Psoas muscle (tissue), 7 donors: ENCODE measurements at regions not wholly inside any gene's neighbourhood (a gene's known extent, or its start where the extent isn't known, plus 50 kb on each side); places are given as distances from the start of the nearest gene placed in this dataset.
A peak's percentile ranks its signal among the peaks of the same experiment; 100 is the strongest.

Experiments used
- ATAC-seq, 4 donors: fragments of 200-7000 bp; cut with Tn5 transposase; one replicate each; pipeline ENCODE4 v1.9.1; 2020; ENCODE audit warnings: moderate library complexity in 3 of 4, mild to moderate bottlenecking in 2 of 4
- DNase-seq, 2 donors: peaks; one replicate each; pipeline ENCODE4 v3.0.0-alpha.2; 2020
- H3K27ac ChIP-seq: fragments of 200-600 bp; one replicate; pipeline ENCODE4 v1.8.0; 2022
- H3K27me3 ChIP-seq, 3 donors: fragments of 200-600 bp in 1 of 3; one replicate each; pipeline versions ENCODE4 v1.6.1 to v1.8.0; 2013 to 2022; ENCODE audit warnings: low read length in 2 of 3, mild to moderate bottlenecking in 2 of 3, moderate library complexity in 1 of 3; ENCODE audit not compliant: insufficient read depth in 3 of 3
- H3K36me3 ChIP-seq, 2 donors: fragments of 200-600 bp in 1 of 2; one replicate each; pipeline versions ENCODE4 v1.6.1 to v1.8.0; 2013 to 2022; ENCODE audit warnings: low read depth in 1 of 2, mild to moderate bottlenecking in 1 of 2, moderate library complexity in 1 of 2; ENCODE audit not compliant: insufficient read depth in 1 of 2
- H3K4me1 ChIP-seq: fragments of 200-600 bp; one replicate; pipeline ENCODE4 v1.8.0; 2022
- H3K4me3 ChIP-seq: fragments of 200-600 bp; one replicate; pipeline ENCODE4 v1.8.0; 2022; ENCODE audit warnings: mild to moderate bottlenecking
- H3K9me3 ChIP-seq: fragments of 200-600 bp; one replicate; pipeline ENCODE4 v1.8.0; 2022
- WGBS, 3 donors: extraction: QIAGEN DNeasy Blood & Tissue Kit; methylation state at CpG; one replicate each; pipeline versions ENCODE4 v1.1.6 to v1.1.7; 2013; 5-methylcytosine and 5-hydroxymethylcytosine counted together
- intact Hi-C, 2 donors: fragments of 100-400 bp; cut with DNase I; formaldehyde crosslinking; loops; one replicate each; pipeline versions ENCODE4 v1.11.0 to v1.14.2; 2022
- TF ChIP-seq, protein P1 (sequence below): fragments of 200-600 bp; IDR thresholded peaks from one replicate; pipeline ENCODE4 v1.8.0; 2022; ENCODE audit warnings: antibody characterized with exemption
- donor health status: healthy with polysubstance abuse.
- donor health status: DM: no; HTN: no; CAD: no; lungs with moderate emphysema.
- donor health status: Bipolar disorder and iron deficiency.
- donor health status: healthy.
- donor health status: DM: yes; HTN: yes; CAD: no.
- donor health status: DM: no; HTN: no; CAD: no.
- donor health status: DM: yes; HTN: yes; CAD: no.

DNA sequence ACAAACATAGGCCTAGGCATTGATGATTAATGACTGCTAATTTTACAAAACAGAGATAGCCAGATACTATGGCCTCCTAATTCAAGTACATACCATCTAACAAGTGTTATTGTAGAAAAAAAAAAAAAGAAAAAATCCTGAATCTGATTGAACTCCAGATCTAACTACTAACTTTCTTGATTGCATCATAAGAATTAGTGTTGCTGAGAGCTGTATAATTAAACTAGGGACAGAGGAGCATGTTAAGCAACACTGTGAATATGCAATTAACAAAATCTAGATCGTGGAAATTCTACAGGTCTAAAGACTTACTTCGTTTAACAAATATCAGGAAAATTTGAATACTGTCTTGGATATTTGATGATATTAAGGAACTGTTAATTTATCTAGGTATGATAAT, 208.3 kb upstream of the ZNF608 start:
- intact Hi-C loops: no loop called here
- no peak for ATAC-seq
- no peaks in the 10 kb centered on the region for H3K27me3 ChIP-seq
- 96 to 100% (median 97%) methylated on average over 2 of the region's 2 CpGs for WGBS, 3 donors
- H3K36me3 ChIP-seq: no peaks in the 10 kb centered on the region
- TF ChIP-seq, protein P1, sequence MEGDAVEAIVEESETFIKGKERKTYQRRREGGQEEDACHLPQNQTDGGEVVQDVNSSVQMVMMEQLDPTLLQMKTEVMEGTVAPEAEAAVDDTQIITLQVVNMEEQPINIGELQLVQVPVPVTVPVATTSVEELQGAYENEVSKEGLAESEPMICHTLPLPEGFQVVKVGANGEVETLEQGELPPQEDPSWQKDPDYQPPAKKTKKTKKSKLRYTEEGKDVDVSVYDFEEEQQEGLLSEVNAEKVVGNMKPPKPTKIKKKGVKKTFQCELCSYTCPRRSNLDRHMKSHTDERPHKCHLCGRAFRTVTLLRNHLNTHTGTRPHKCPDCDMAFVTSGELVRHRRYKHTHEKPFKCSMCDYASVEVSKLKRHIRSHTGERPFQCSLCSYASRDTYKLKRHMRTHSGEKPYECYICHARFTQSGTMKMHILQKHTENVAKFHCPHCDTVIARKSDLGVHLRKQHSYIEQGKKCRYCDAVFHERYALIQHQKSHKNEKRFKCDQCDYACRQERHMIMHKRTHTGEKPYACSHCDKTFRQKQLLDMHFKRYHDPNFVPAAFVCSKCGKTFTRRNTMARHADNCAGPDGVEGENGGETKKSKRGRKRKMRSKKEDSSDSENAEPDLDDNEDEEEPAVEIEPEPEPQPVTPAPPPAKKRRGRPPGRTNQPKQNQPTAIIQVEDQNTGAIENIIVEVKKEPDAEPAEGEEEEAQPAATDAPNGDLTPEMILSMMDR: no peak
- H3K9me3 ChIP-seq: no peaks in the 10 kb centered on the region
- no peak overlapping the region for H3K27ac ChIP-seq
- DNase-seq: no peak
- H3K4me3 ChIP-seq: no peak overlapping the region
- H3K4me1 ChIP-seq: peaks cover 9% of the 10 kb centered on the region

DNA sequence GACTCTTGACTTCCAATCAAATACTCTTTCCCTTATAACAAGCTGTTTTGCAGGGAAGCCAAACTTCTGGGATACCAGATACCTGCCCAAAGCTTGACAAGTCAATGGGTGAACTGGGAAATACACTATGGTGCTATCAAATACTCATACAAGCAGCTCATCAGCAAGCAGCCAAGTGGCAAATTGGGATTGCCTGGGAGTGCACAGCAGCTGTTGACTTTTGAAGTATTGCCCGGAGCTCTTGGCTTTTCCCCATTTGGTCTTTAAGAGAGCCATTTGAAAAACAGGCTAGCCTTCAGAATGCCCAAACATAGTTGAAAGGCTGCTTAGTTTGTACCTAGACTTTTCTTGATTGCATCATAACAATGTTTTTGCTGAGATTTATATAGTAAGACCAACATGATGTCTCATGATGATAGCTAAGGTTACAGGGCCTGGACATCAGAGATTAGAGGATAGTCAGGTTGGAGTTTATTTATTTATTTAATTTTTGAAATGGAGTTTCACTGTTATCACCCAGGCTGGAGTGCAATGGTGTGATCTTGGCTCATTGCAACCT, 210.1 kb upstream of the ZNF608 start:
- ATAC-seq: peak; percentile 77 to 84 (median 80)
- peaks cover 5% of the 10 kb centered on the region for H3K4me1 ChIP-seq
- H3K27me3 ChIP-seq: no peaks in the 10 kb centered on the region
- DNase-seq: no peak
- intact Hi-C loops: no loop called here
- no peak overlapping the region for H3K4me3 ChIP-seq
- WGBS, 3 donors: 4 to 38% (median 25%) methylated on average over 1 of the region's 1 CpG
- H3K36me3 ChIP-seq: no peaks in the 10 kb centered on the region
- TF ChIP-seq, protein P1: no peak
- H3K27ac ChIP-seq: peak overlapping the region; percentile 60
- no peaks in the 10 kb centered on the region for H3K9me3 ChIP-seq

DNA sequence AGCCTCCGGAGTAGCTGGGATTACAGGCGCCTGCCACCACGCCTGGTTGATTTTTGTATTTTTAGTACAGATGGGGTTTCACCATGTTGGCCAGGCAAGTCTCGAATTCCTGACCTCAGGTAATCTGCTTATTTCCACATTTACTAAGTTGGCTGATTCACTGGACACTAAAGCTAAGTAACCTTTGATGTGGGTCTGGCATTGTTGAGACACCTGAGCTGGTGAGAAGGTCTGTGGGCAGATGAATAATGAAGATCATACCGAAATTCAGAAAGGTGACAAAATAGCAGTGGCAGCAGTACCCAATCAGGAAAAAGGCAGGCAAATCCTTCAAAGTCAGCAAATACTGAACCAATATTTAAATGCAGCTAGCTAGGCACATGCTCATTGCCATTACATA, 210.6 kb upstream of the ZNF608 start:
- Histone ChIP-seq H3K36me3 (no peaks in the 10 kb centered on the region), H3K9me3 (no peaks in the 10 kb centered on the region), H3K27ac (peak overlapping the region; percentile 60), H3K4me3 (no peak overlapping the region), H3K4me1 (peaks cover 5% of the 10 kb centered on the region), H3K27me3 (no peaks in the 10 kb centered on the region)
- ATAC-seq (peak in 3 of 4 donors; percentile 36 to 80 (median 54)), DNase-seq (no peak)
- intact Hi-C loops: no loop called here
- WGBS, 3 donors: 26 to 40% (median 36%) methylated on average over 5 of the region's 5 CpGs
- TF ChIP-seq, protein P1: no peak

DNA sequence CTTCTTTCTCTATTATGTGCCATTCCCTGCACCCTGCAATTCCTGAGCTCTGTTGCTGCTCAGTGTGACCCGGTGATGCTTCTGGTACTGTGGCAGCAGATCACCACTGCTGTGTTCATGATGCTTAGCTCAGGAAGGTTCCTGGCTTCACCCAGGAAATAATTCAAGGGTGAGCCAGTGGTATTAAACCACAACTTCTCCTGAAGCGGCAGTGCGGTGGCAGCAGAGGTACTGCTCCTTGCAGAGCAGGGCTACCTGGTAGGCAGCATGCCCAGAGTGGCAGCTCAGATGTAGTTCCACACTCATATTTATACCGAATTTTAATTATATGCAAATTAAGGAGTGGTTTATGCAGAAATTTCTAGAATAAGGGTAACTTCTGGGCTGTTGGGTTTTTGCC, 213.8 kb upstream of the ZNF608 start:
- no peak overlapping the region for H3K4me3 ChIP-seq
- H3K4me1 ChIP-seq: peaks cover 5% of the 10 kb centered on the region
- H3K36me3 ChIP-seq: no peaks in the 10 kb centered on the region
- TF ChIP-seq, protein P1: no peak
- ATAC-seq (no peak), DNase-seq (no peak)
- 94 to 96% (median 96%) methylated on average over 4 of the region's 4 CpGs for WGBS, 3 donors
- intact Hi-C loops: no loop called here
- H3K27me3 ChIP-seq: no peaks in the 10 kb centered on the region
- no peak overlapping the region for H3K27ac ChIP-seq
- no peaks in the 10 kb centered on the region for H3K9me3 ChIP-seq

DNA sequence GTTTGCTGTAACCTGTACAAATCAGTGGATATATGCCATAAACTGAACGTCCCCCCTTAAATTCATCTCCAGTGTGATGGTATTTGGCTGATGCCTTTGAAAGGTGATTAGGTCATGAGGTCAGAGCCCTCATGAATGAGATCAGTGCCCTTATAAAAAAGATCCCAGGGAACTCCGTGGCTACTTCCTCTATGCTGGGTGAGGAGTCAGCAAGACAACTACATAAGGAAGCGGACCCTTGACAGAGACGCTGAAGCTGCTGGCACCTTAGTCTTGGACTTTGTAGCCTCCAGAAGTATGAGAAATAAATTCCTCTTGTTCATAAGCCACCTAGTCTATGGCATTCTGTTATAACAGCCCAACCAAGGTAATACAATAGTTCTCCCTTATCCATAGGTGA, 215.1 kb upstream of the ZNF608 start:
- no peak overlapping the region for H3K27ac ChIP-seq

More for the DNA sequence above, 215.1 kb upstream of the ZNF608 start:
- ATAC-seq: no peak
- Histone ChIP-seq H3K4me3 (no peak overlapping the region), H3K27me3 (no peaks in the 10 kb centered on the region), H3K9me3 (no peaks in the 10 kb centered on the region), H3K4me1 (peaks cover 5% of the 10 kb centered on the region), H3K36me3 (no peaks in the 10 kb centered on the region)
- no peak for DNase-seq
- intact Hi-C loops: no loop called here
- WGBS, 3 donors: 66 to 86% (median 72%) methylated on average over 4 of the region's 4 CpGs
- TF ChIP-seq, protein P1: no peak
